ENCODE measurements at regions not wholly inside any gene's neighbourhood (a gene's known extent, or its start where the extent isn't known, plus 50 kb on each side); places are given as distances from the start of the nearest gene placed in this dataset.

GRCh38 chr5:165119175-165119574, 1613.8 kb downstream of the MAT2B start:
- in situ Hi-C loops (cut with HindIII; ENCODE audit: low sequenced_read_pairs) = no loop called here

DNA sequence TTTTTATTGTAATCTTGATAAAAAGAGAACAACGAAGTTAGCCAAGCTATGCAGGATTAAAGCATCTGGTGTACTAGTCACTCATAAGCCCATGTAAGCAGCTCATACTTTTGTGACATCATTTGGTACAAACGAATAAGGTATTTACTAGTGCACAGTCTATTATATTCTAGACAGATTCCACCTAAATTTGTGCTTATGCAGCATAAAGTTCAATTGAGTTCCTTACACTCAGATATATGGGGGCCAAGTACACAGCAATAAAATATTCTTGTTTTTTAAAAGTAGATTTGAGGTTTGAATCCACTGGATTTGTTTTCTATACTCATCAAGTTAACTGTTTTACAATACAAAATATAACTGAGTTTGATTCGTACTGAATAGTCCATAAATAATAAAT, 1621.2 kb downstream of the MAT2B start:
- in situ Hi-C loops (cut with HindIII; ENCODE audit: low sequenced_read_pairs) = no loop called here

- in situ Hi-C loops (cut with HindIII; ENCODE audit: low sequenced_read_pairs) = no loop called here
Measured at GRCh38 chr5:165127941-165128340, 1622.5 kb downstream of the MAT2B start.

GRCh38 chr5:165130656-165131055, 1625.2 kb downstream of the MAT2B start:
- in situ Hi-C loops (cut with HindIII; ENCODE audit: low sequenced_read_pairs) = no loop called here

DNA sequence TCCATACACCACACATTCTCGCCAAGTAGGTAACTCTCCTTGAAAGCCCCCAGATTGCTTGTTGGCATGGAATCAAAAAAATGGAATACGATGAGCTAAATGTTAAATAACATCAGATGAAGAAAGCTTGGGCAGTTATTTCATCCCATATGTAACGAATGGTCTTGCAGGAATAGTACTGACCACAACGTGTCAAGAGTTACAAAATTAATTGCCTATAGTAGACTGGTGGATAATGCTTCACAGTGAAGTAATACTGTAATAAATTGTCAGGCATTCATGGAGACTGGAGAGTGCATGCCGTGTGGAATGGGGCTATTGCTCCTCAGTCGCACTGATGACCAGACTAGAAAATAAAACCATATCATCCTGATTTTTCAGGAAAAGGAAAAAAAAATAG, 1628.7 kb downstream of the MAT2B start:
- in situ Hi-C loops (cut with HindIII; ENCODE audit: low sequenced_read_pairs) = no loop called here

GRCh38 chr5:165135565-165135964, 1630.1 kb downstream of the MAT2B start:
- in situ Hi-C loops (cut with HindIII; ENCODE audit: low sequenced_read_pairs) = no loop called here

- in situ Hi-C loops (cut with HindIII; ENCODE audit: low sequenced_read_pairs) = no loop called here
Measured at GRCh38 chr5:165137701-165138100, 1632.3 kb downstream of the MAT2B start.

DNA sequence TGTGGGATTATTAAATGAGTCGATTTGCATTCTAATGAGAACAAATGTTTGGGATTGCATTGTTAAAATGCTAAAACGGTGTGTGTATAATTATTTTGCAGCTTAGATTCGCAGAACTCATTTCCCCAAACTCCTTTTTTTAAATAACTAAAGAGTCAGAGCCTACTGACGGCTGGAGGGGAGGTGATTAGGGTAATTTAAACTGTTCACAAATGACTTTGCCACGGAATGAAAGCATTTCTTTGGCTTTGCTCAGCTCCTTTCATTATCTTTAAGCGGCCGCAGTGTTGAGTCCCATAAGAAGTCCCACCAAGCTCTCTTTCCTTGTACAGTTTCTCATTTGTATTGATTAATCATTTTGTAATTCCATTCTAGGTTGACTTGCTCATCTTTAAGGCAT, 1632.8 kb downstream of the MAT2B start:
- in situ Hi-C loops (cut with HindIII; ENCODE audit: low sequenced_read_pairs) = no loop called here

DNA sequence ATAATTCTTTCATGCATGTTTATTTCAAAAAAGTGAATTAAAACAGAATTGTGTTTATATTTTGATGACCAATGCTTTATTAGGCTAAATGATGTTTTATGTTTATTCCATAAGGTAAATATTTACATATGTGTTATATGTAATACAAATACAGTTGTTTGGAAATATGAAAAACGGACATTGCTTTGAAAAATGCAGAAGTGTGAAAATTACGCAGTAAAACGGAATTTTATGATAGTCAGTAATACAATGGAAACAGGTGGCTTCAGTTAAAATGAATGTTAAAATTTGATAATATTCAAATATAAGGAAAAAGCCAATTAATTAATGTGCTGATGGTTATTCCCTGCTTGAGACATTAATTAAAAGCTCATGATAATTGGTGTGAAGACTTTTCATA, 1633.8 kb downstream of the MAT2B start:
- in situ Hi-C loops (cut with HindIII; ENCODE audit: low sequenced_read_pairs) = no loop called here

GRCh38 chr5:165139721-165140120, 1634.3 kb downstream of the MAT2B start:
- in situ Hi-C loops (cut with HindIII; ENCODE audit: low sequenced_read_pairs) = no loop called here

DNA sequence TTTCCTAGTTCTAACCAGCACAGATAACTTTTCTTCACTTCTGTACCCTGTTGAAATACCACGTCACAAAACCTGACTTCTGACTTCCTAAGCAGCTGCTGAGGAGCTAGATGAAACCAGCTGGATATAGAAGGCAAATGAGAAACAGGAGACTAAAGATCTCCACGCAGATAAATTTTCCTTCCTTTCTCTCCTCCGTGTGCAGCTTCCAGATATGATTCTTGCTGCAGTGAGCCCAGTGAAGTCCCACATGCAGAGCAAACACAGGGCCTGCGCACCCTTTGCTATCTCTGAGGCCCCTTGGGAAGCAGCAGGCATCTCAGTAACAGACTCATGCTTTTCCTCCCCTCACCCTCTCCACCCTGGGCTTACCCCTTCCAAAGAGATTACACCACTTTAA, 1638.3 kb downstream of the MAT2B start:
- in situ Hi-C loops (cut with HindIII; ENCODE audit: low sequenced_read_pairs) = no loop called here

- in situ Hi-C loops (cut with HindIII; ENCODE audit: low sequenced_read_pairs) = no loop called here
Measured at GRCh38 chr5:165149431-165149830, 1644.0 kb downstream of the MAT2B start.

- in situ Hi-C loops (cut with HindIII; ENCODE audit: low sequenced_read_pairs) = no loop called here
Measured at GRCh38 chr5:165152058-165152457, 1646.6 kb downstream of the MAT2B start.

DNA sequence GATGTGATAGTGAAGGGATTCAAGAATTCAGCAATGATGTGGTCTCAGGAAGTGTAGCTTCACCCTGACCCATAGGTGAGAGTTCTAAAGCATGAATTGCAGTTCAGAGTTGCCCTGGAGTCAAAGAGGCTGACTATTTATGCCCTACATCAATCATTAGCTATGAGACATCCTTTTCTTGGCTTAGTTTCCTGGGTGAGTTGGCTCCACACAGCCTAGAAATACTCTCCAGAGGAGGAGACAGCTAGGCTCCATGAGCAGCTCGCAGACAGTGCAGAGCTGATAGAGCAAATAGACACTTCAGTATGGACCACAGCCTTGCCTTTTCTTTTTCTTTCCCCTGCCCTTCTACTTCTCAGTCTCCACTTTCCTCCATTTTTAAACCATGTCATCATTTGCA, 1651.8 kb downstream of the MAT2B start:
- in situ Hi-C loops (cut with HindIII; ENCODE audit: low sequenced_read_pairs) = no loop called here

- in situ Hi-C loops (cut with HindIII; ENCODE audit: low sequenced_read_pairs) = no loop called here
Measured at GRCh38 chr5:165161204-165161603, 1655.8 kb downstream of the MAT2B start.

GRCh38 chr5:165163861-165164260, 1658.4 kb downstream of the MAT2B start:
- in situ Hi-C loops (cut with HindIII; ENCODE audit: low sequenced_read_pairs) = no loop called here

- in situ Hi-C loops (cut with HindIII; ENCODE audit: low sequenced_read_pairs) = no loop called here
Measured at GRCh38 chr5:165173651-165174050, 1668.2 kb downstream of the MAT2B start.

GRCh38 chr5:165175041-165175440, 1669.6 kb downstream of the MAT2B start:
- in situ Hi-C loops (cut with HindIII; ENCODE audit: low sequenced_read_pairs) = no loop called here

DNA sequence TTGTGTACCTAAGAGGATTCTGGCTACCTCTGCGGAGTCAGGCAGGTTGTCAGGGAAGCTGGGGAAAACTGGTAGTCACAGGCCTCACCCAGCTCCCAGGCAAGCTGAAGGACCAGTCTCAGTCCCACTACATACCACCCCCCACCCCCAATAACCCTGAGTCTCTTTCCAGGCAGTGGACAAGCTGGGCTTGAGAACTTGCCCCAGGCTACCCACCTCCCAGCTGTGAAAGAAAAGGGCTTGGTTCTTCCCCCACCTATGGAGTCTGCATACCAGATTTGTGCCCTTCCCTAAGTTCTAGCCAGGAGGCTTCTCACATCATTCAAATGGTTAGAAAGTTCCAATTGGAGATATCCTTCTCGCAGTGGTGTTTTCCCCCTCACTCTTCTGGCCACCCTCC, 1678.8 kb downstream of the MAT2B start:
- in situ Hi-C loops (cut with HindIII; ENCODE audit: low sequenced_read_pairs) = no loop called here

GRCh38 chr5:165185716-165186115, 1680.3 kb downstream of the MAT2B start:
- in situ Hi-C loops (cut with HindIII; ENCODE audit: low sequenced_read_pairs) = no loop called here

GRCh38 chr5:165187815-165188214, 1682.4 kb downstream of the MAT2B start:
- in situ Hi-C loops (cut with HindIII; ENCODE audit: low sequenced_read_pairs) = no loop called here

- in situ Hi-C loops (cut with HindIII; ENCODE audit: low sequenced_read_pairs) = no loop called here
Measured at GRCh38 chr5:165188556-165189175, 1683.2 kb downstream of the MAT2B start.

- in situ Hi-C loops (cut with HindIII; ENCODE audit: low sequenced_read_pairs) = no loop called here
Measured at GRCh38 chr5:165196961-165197360, 1691.5 kb downstream of the MAT2B start.
